ENCODE measurements at regions not wholly inside any gene's neighbourhood (a gene's known extent, or its start where the extent isn't known, plus 50 kb on each side); places are given as distances from the start of the nearest gene placed in this dataset.
"Not testable (repeated sequence)": the region's sequence is repeated elsewhere in the genome, so short reads cannot be mapped to it uniquely, and the experiment has no call there.

GRCh38 chr2:134029418-134029817, 224.5 kb upstream of the MGAT5 start:
- 19 to 57% methylated on average over 5 to 6 of the region's 6 CpGs for WGBS, 2 donors (ENCODE audit: low coverage in 1 of 2)
- TF ChIP-seq POLR2A (IDR thresholded peaks at IDR 0.05) (no peak), POLR2AphosphoS5 (IDR thresholded peaks at IDR 0.05) (no peak), CTCF (IDR thresholded peaks at IDR 0.05) (no peak), EP300 (IDR thresholded peaks at IDR 0.05) (no peak)
- Histone ChIP-seq H3K36me3 (no peaks in the 10 kb centered on the region), H3K4me3 (no peak overlapping the region), H3K27me3 (peaks cover 12% of the 10 kb centered on the region), H3K9me3 (no peaks in the 10 kb centered on the region), H3K4me1 (peaks cover 0 to 21% (median 0%) of the 10 kb centered on the region in 3 donors), H3K27ac (no peak overlapping the region)
- ATAC-seq = no peak

GRCh38 chr2:134031539-134031938, 222.3 kb upstream of the MGAT5 start:
- Histone ChIP-seq H3K4me1 (peaks cover 0 to 21% (median 0%) of the 10 kb centered on the region in 3 donors), H3K4me3 (no peak overlapping the region), H3K9me3 (no peaks in the 10 kb centered on the region), H3K27me3 (peaks cover 15% of the 10 kb centered on the region), H3K27ac (no peak overlapping the region), H3K36me3 (no peaks in the 10 kb centered on the region)
- WGBS, 2 donors (ENCODE audit: low coverage in 1 of 2) = 57 to 74% methylated on average over 2 to 6 of the region's 6 CpGs
- TF ChIP-seq POLR2AphosphoS5 (IDR thresholded peaks at IDR 0.05) (no peak), CTCF (IDR thresholded peaks at IDR 0.05) (no peak), POLR2A (IDR thresholded peaks at IDR 0.05) (no peak), EP300 (IDR thresholded peaks at IDR 0.05) (no peak)
- ATAC-seq = no peak

GRCh38 chr2:134035605-134036370, 218.1 kb upstream of the MGAT5 start:
- TF ChIP-seq CTCF (IDR thresholded peaks at IDR 0.05) (no peak), POLR2A (IDR thresholded peaks at IDR 0.05) (no peak)
- WGBS, 2 donors (ENCODE audit: low coverage in 1 of 2) = 70 to 85% methylated on average over 2 to 4 of the region's 5 CpGs
- ATAC-seq = no peak
- H3K27me3 ChIP-seq = peaks cover 4% of the 10 kb centered on the region
- no peaks in the 10 kb centered on the region for H3K36me3 ChIP-seq
- no peaks in the 10 kb centered on the region for H3K9me3 ChIP-seq
- no peak overlapping the region for H3K27ac ChIP-seq
- peaks cover 0 to 12% (median 0%) of the 10 kb centered on the region in 3 donors for H3K4me1 ChIP-seq
- H3K4me3 ChIP-seq = no peak overlapping the region

- no peak for ATAC-seq
- H3K4me3 ChIP-seq = no peak overlapping the region
- peaks cover 4% of the 10 kb centered on the region for H3K27me3 ChIP-seq
- no peaks in the 10 kb centered on the region for H3K4me1 ChIP-seq
- no peaks in the 10 kb centered on the region for H3K36me3 ChIP-seq
- TF ChIP-seq POLR2A (IDR thresholded peaks at IDR 0.05) = no peak
- TF ChIP-seq EP300 (IDR thresholded peaks at IDR 0.05) = no peak
- no peak for TF ChIP-seq CTCF (IDR thresholded peaks at IDR 0.05)
- no peak for TF ChIP-seq POLR2AphosphoS5 (IDR thresholded peaks at IDR 0.05)
- WGBS, 2 donors (ENCODE audit: low coverage in 1 of 2) = 70 to 89% methylated on average over 1 of the region's 1 CpG
- H3K27ac ChIP-seq = no peak overlapping the region
- H3K9me3 ChIP-seq = peaks cover 0 to 4% (median 0%) of the 10 kb centered on the region in 3 donors
Measured at GRCh38 chr2:134039912-134040581, 213.8 kb upstream of the MGAT5 start.

GRCh38 chr2:134040626-134041172, 213.2 kb upstream of the MGAT5 start:
- H3K9me3 ChIP-seq, H3K36me3 ChIP-seq, ATAC-seq, H3K4me1 ChIP-seq, H3K27me3 ChIP-seq, H3K27ac ChIP-seq, H3K4me3 ChIP-seq: not testable (repeated sequence)
- 50 to 68% methylated on average over 2 to 3 of the region's 4 CpGs for WGBS, 2 donors (ENCODE audit: low coverage in 1 of 2)

Measured in gastroesophageal sphincter (tissue), 4 donors.